Lower lobe of right lung (tissue), 2 donors: ENCODE measurements at regions not wholly inside any gene's neighbourhood (a gene's known extent, or its start where the extent isn't known, plus 50 kb on each side); places are given as distances from the start of the nearest gene placed in this dataset.
A peak's percentile ranks its signal among the peaks of the same experiment; 100 is the strongest.

ENCODE experiments used
- ATAC-seq, 2 donors: fragments of 200-7000 bp; cut with Tn5 transposase; one replicate each; pipeline ENCODE4 v1.9.1; 2020 to 2022; ENCODE audit warnings: mild to moderate bottlenecking in 2 of 2, moderate library complexity in 2 of 2
- DNase-seq: peaks from one replicate; pipeline ENCODE4 v3.0.0-alpha.2; 2020
- H3K27ac ChIP-seq: fragments of 200-600 bp; one replicate; pipeline ENCODE4 v1.8.0; 2022
- H3K27me3 ChIP-seq: fragments of 200-600 bp; one replicate; pipeline ENCODE4 v1.8.0; 2022; ENCODE audit warnings: low read depth
- H3K36me3 ChIP-seq: fragments of 200-600 bp; one replicate; pipeline ENCODE4 v1.8.0; 2022; ENCODE audit warnings: mild to moderate bottlenecking
- H3K4me1 ChIP-seq: fragments of 200-600 bp; one replicate; pipeline ENCODE4 v1.8.0; 2022
- H3K4me3 ChIP-seq: fragments of 200-600 bp; one replicate; pipeline ENCODE4 v1.8.0; 2022; ENCODE audit warnings: mild to moderate bottlenecking
- H3K9me3 ChIP-seq: fragments of 200-600 bp; one replicate; pipeline ENCODE4 v1.8.0; 2022
- intact Hi-C: fragments of 100-400 bp; cut with DNase I; formaldehyde crosslinking; loops from one replicate; pipeline ENCODE4 v1.11.0; 2022
- TF ChIP-seq, protein P1 (sequence below): fragments of 200-600 bp; IDR thresholded peaks from one replicate; pipeline ENCODE4 v1.8.0; 2022; ENCODE audit warnings: antibody characterized with exemption, mild to moderate bottlenecking
- donor health status: DM: no; HTN: yes; CAD: no; lungs with severe emphysema.

DNA sequence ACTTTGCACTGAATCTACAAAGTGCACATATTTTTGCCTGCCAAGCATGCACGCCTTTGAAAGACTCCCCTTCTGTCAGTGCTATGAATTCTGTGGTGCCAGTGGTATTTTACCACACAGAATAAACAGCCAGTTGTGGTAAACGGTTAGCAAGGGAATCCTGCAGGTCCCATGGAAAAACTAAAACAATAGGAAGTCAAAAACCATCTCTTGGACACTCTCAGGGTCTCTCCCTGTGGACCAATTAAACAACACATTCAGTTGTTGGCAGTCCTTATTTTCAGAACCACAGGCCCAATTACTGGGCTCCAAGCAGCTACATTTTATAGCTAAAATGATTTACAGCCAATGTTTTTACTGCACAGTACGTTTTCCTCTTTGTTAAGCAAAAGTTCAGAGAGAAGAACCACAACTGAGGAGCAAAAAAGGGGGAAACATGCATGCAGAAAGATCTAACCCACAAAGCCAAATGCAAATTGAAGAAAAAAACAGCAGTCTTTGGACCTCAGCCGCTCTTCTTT is 116.9 kb downstream of the KCTD12 start:
- Histone ChIP-seq H3K4me1 (no peaks in the 10 kb centered on the region), H3K9me3 (no peaks in the 10 kb centered on the region), H3K4me3 (no peak overlapping the region), H3K27me3 (no peaks in the 10 kb centered on the region), H3K36me3 (no peaks in the 10 kb centered on the region), H3K27ac (no peak overlapping the region)
- intact Hi-C loops, result no loop called here
- TF ChIP-seq, protein P1, sequence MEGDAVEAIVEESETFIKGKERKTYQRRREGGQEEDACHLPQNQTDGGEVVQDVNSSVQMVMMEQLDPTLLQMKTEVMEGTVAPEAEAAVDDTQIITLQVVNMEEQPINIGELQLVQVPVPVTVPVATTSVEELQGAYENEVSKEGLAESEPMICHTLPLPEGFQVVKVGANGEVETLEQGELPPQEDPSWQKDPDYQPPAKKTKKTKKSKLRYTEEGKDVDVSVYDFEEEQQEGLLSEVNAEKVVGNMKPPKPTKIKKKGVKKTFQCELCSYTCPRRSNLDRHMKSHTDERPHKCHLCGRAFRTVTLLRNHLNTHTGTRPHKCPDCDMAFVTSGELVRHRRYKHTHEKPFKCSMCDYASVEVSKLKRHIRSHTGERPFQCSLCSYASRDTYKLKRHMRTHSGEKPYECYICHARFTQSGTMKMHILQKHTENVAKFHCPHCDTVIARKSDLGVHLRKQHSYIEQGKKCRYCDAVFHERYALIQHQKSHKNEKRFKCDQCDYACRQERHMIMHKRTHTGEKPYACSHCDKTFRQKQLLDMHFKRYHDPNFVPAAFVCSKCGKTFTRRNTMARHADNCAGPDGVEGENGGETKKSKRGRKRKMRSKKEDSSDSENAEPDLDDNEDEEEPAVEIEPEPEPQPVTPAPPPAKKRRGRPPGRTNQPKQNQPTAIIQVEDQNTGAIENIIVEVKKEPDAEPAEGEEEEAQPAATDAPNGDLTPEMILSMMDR, result no peak
- ATAC-seq, result no peak
- DNase-seq, result no peak

DNA sequence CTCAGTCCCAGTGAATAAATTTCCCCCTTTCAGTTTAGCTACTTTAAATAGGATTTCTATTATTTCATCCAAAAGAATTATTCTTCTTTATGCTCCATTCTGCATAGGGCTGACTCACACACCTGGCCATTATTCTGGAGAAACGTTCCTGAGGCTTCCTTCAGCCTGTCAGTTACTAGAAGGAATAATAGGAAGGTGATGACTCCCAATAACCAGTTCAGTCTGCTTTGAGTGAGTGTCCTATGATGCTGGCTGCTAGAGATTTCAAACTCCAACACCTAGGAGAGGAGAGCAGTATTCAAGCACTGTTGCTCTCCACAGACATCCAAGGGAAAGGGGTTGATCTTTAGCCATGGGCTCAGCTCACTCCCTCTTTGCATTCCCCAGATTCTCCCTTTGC is 117.8 kb downstream of the KCTD12 start:
- Histone ChIP-seq H3K4me3 (no peak overlapping the region), H3K27me3 (no peaks in the 10 kb centered on the region), H3K27ac (no peak overlapping the region), H3K9me3 (no peaks in the 10 kb centered on the region), H3K36me3 (no peaks in the 10 kb centered on the region), H3K4me1 (peaks cover 7% of the 10 kb centered on the region)
- ATAC-seq (no peak), DNase-seq (no peak)
- intact Hi-C loops, result no loop called here
- TF ChIP-seq, protein P1, result no peak

DNA sequence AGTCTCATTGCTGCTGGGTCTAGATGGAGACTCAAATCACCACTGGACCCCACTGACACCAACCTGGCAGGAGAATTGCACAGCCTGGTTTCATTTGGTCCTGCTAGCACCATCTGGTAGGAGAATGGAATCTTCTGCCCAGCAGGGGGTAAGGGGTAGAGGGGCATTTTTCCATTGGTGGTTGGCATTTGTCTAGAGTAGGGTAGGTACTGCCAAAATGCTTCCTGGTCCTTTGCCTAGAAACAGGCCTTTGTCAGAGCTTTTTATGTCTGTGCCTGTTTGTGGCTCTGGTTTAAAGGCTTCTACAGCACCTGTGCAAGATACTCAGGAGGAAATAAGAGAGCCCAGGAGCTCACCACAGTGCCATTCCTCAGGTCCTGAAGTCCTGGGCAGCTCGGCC is 121.3 kb downstream of the KCTD12 start:
- intact Hi-C loops, result no loop called here

DNA sequence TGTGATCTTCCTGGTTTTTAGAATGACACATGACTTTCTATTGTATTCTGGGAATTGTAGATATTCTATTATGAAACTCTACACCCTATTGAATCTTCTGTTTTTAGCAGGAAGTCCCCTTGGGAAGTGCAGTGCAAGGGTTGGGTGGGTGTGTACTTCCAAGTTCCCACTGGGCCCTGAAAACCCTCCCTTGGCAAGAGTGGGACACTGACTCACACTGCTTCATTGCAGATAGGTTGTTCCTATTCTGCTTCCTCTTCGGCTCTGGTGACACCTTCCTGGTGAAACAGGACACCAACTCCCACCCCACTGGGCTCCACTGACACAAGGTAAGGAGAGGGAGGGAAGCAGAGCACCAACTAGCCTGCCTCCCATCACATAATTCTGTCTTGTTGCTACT is 121.8 kb downstream of the KCTD12 start:
- peak; percentile 67 for DNase-seq
- intact Hi-C loops, result no loop called here
- TF ChIP-seq, protein P1, result no peak
- Histone ChIP-seq H3K9me3 (no peaks in the 10 kb centered on the region), H3K27ac (peak overlapping the region; percentile 33), H3K36me3 (no peaks in the 10 kb centered on the region), H3K4me1 (peaks cover 26% of the 10 kb centered on the region), H3K4me3 (no peak overlapping the region), H3K27me3 (no peaks in the 10 kb centered on the region)
- ATAC-seq, result peak; percentile 91

More for the DNA sequence above, 121.3 kb downstream of the KCTD12 start:
- Histone ChIP-seq H3K9me3 (no peaks in the 10 kb centered on the region), H3K36me3 (no peaks in the 10 kb centered on the region), H3K27me3 (no peaks in the 10 kb centered on the region), H3K4me3 (no peak overlapping the region), H3K4me1 (peaks cover 22% of the 10 kb centered on the region), H3K27ac (peak overlapping the region; percentile 33)
- peak in 1 of 2 donors; percentile 9 for ATAC-seq
- TF ChIP-seq, protein P1, result no peak
- DNase-seq, result no peak

DNA sequence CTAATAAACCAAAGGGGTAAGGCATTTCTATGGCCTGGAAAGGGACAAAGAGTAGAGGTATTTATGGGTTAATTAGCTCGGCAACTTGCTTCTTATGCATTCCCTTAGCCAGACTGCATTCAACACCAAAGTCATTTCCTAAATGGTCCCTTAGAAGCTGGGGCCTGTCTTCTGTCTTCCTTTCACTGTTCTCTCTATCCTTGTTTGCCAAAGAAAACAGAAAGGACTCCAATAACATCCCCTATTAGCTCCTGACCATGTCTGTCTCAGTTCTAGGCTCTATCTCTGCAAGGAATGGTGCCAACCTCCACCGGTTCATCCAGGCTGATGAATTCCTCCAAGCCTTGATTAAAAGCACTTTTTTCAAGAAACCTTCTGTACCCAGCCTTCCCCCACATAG is 123.5 kb downstream of the KCTD12 start:
- peaks cover 37% of the 10 kb centered on the region for H3K4me1 ChIP-seq
- H3K9me3 ChIP-seq, result no peaks in the 10 kb centered on the region
- DNase-seq (no peak), ATAC-seq (no peak)
- no peak overlapping the region for H3K27ac ChIP-seq
- intact Hi-C loops, result no loop called here
- H3K4me3 ChIP-seq, result no peak overlapping the region
- H3K27me3 ChIP-seq, result no peaks in the 10 kb centered on the region
- H3K36me3 ChIP-seq, result no peaks in the 10 kb centered on the region
- TF ChIP-seq, protein P1, result no peak

DNA sequence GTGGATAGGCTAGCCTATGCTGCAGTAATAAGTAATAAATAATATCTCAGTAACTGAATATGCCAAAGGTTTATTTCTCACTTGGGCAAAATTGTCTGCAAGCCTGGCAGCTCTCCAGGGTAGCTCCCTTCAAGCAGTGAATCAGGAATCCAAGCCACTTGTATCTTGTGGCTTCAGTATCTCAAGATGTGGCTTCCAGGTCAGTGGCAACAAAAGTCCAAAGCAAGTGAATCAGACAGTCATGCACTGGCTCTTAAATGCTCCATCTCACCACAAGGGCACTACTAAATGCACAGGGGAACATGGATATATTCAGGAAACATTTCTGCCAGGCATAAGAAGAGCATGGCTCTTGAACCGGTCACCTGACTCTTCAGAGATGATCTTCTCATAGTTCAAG is 126.3 kb downstream of the KCTD12 start:
- Histone ChIP-seq H3K27ac (no peak overlapping the region), H3K27me3 (no peaks in the 10 kb centered on the region), H3K4me1 (peaks cover 40% of the 10 kb centered on the region), H3K4me3 (no peak overlapping the region), H3K9me3 (no peaks in the 10 kb centered on the region), H3K36me3 (no peaks in the 10 kb centered on the region)
- ATAC-seq (no peak), DNase-seq (no peak)
- TF ChIP-seq, protein P1, result no peak
- intact Hi-C loops, result no loop called here
